GM23338 (cell line): ENCODE measurements at regions not wholly inside any gene's neighbourhood (a gene's known extent, or its start where the extent isn't known, plus 50 kb on each side); places are given as distances from the start of the nearest gene placed in this dataset.

Experiments
- ATAC-seq: fragments of 200-7000 bp; cut with Tn5 transposase; 3 replicates; pipeline ENCODE4 v1.9.1; 2020
- DNase-seq: peaks from one replicate; pipeline ENCODE4 v3.0.0-alpha.2; 2015; ENCODE audit warnings: low spot score
- H2AFZ ChIP-seq: fragments of 200-600 bp; sonication (generic); 2 replicates; pipeline ENCODE4 v1.8.0; 2016; ENCODE audit warnings: antibody characterized with exemption, mild to moderate bottlenecking, moderate library complexity
- H3F3A ChIP-seq: fragments of 200-600 bp; sonication (generic); replicated peaks from 2 replicates; pipeline ENCODE4 v1.8.0; 2017; ENCODE audit warnings: antibody characterized with exemption, mixed run types, low read depth
- H3K27ac ChIP-seq: fragments of 200-600 bp; sonication (generic); 2 replicates; pipeline ENCODE4 v1.6.1; 2016; ENCODE audit warnings: low read depth
- H3K27me3 ChIP-seq: fragments of 200-600 bp; sonication (generic); 2 replicates; pipeline ENCODE4 v1.8.0; 2016; ENCODE audit warnings: mild to moderate bottlenecking, mixed run types, moderate library complexity; ENCODE audit not compliant: insufficient read depth
- H3K36me3 ChIP-seq: fragments of 200-600 bp; sonication (generic); 2 replicates; pipeline ENCODE4 v1.8.0; 2016; ENCODE audit warnings: mild to moderate bottlenecking; ENCODE audit not compliant: insufficient read depth
- H3K4me1 ChIP-seq: fragments of 200-600 bp; sonication (generic); 2 replicates; pipeline ENCODE4 v1.8.0; 2016; ENCODE audit warnings: mild to moderate bottlenecking, moderate library complexity; ENCODE audit not compliant: insufficient read depth
- H3K4me2 ChIP-seq: fragments of 200-600 bp; sonication (generic); 2 replicates; pipeline ENCODE4 v1.7.1; 2017; ENCODE audit warnings: mixed run types
- H3K4me3 ChIP-seq: fragments of 200-600 bp; sonication (generic); 2 replicates; pipeline ENCODE4 v1.6.1; 2016; ENCODE audit warnings: mixed run types
- H3K79me2 ChIP-seq: fragments of 200-600 bp; sonication (generic); replicated peaks from 2 replicates; pipeline ENCODE4 v1.8.0; 2017; ENCODE audit warnings: mild to moderate bottlenecking; ENCODE audit not compliant: insufficient read depth
- H3K9me2 ChIP-seq: fragments of 200-600 bp; sonication (generic); 2 replicates; pipeline ENCODE4 v1.8.0; 2017; ENCODE audit not compliant: insufficient read depth
- H4K20me1 ChIP-seq: fragments of 200-600 bp; sonication (generic); replicated peaks from 2 replicates; pipeline ENCODE4 v1.8.0; 2017; ENCODE audit warnings: mild to moderate bottlenecking; ENCODE audit not compliant: insufficient read depth
- H3K27ac Mint-ChIP-seq: 2 replicates; pipeline ENCODE4 v1.8.0; 2020; ENCODE audit warnings: inconsistent platforms, mild to moderate bottlenecking, moderate library complexity, mixed read lengths
- H3K27me3 Mint-ChIP-seq: 3 replicates; pipeline ENCODE4 v1.8.0; 2022; ENCODE audit warnings: low read depth, mild to moderate bottlenecking, moderate library complexity, mixed read lengths, inconsistent platforms; ENCODE audit not compliant: insufficient read depth, poor library complexity
- H3K36me3 Mint-ChIP-seq: 3 replicates; pipeline ENCODE4 v1.8.0; 2021; ENCODE audit warnings: low read depth, mild to moderate bottlenecking, inconsistent platforms, moderate library complexity, mixed read lengths
- H3K4me1 Mint-ChIP-seq: 3 replicates; pipeline ENCODE4 v1.8.0; 2020; ENCODE audit warnings: mild to moderate bottlenecking, inconsistent platforms, mixed read lengths
- H3K4me3 Mint-ChIP-seq: 3 replicates; pipeline ENCODE4 v1.8.0; 2021; ENCODE audit warnings: moderate library complexity, mild to moderate bottlenecking, inconsistent platforms, mixed read lengths
- H3K9me3 Mint-ChIP-seq: 3 replicates; pipeline ENCODE4 v1.8.0; 2020; ENCODE audit warnings: moderate library complexity, mild to moderate bottlenecking, inconsistent platforms, mixed read lengths
- CREB1 ChIP-seq: fragments of 250-450 bp; sonication (Bioruptor Pico); IDR thresholded peaks from 2 replicates; pipeline ENCODE4 v1.5.0; 2020; ENCODE audit warnings: low read depth, mild to moderate bottlenecking, moderate library complexity
- EZH2 ChIP-seq: fragments of 200-600 bp; sonication (generic); IDR thresholded peaks from one replicate; pipeline ENCODE4 v1.8.0; 2017; ENCODE audit warnings: antibody characterized with exemption, mild to moderate bottlenecking, low read depth; ENCODE audit not compliant: unreplicated experiment
- EZH2phosphoT487 ChIP-seq: fragments of 200-600 bp; sonication (generic); IDR thresholded peaks from one replicate; pipeline ENCODE4 v1.8.1; 2018; ENCODE audit warnings: antibody characterized with exemption; ENCODE audit not compliant: unreplicated experiment
- JUNB ChIP-seq: IDR thresholded peaks from one replicate; pipeline ENCODE4 v1.6.1; 2016; ENCODE audit warnings: antibody characterized with exemption; ENCODE audit not compliant: unreplicated experiment
- NANOG ChIP-seq: IDR thresholded peaks from 2 replicates; pipeline ENCODE4 v1.6.1; 2016; ENCODE audit warnings: antibody characterized with exemption, borderline replicate concordance
- POLR2AphosphoS5 ChIP-seq: IDR thresholded peaks from 2 replicates; pipeline ENCODE4 v1.6.1; 2016; ENCODE audit warnings: antibody characterized with exemption, low read depth
- REST ChIP-seq: IDR thresholded peaks from one replicate; pipeline ENCODE4 v1.6.1; 2018; ENCODE audit warnings: antibody characterized with exemption; ENCODE audit not compliant: unreplicated experiment
- STAT1 ChIP-seq: IDR thresholded peaks from one replicate; pipeline ENCODE4 v1.6.1; 2016; ENCODE audit warnings: antibody characterized with exemption; ENCODE audit not compliant: unreplicated experiment
- ZNF114 ChIP-seq: fragments of 250-450 bp; sonication (Bioruptor Pico); IDR thresholded peaks from 2 replicates; pipeline ENCODE4 v1.5.0; 2020; ENCODE audit warnings: mild to moderate bottlenecking, moderate library complexity
- ZNF331 ChIP-seq: fragments of 250-450 bp; sonication (Bioruptor Pico); IDR thresholded peaks from 2 replicates; pipeline ENCODE4 v1.5.0; 2020; ENCODE audit warnings: low read depth, mild to moderate bottlenecking, moderate library complexity
- ZNF462 ChIP-seq: fragments of 250-450 bp; sonication (Bioruptor Pico); IDR thresholded peaks from 2 replicates; pipeline ENCODE4 v1.5.0; 2020; ENCODE audit warnings: mild to moderate bottlenecking, moderate library complexity
- TF ChIP-seq, protein P1 (sequence below): IDR thresholded peaks from 2 replicates; pipeline ENCODE4 v1.6.1; 2016; ENCODE audit warnings: antibody characterized with exemption
- TF ChIP-seq, protein P2 (sequence below), 2 experiments: fragments of 200-600 bp in 1 of 2; sonication (generic) in 1 of 2; conservative IDR thresholded peaks; 2 replicates each; pipeline versions ENCODE4 v1.5.1 to v1.6.1; 2016 to 2017; ENCODE audit warnings: antibody characterized with exemption in 2 of 2, low read depth in 2 of 2, mild to moderate bottlenecking in 2 of 2, moderate library complexity in 1 of 2

DNA sequence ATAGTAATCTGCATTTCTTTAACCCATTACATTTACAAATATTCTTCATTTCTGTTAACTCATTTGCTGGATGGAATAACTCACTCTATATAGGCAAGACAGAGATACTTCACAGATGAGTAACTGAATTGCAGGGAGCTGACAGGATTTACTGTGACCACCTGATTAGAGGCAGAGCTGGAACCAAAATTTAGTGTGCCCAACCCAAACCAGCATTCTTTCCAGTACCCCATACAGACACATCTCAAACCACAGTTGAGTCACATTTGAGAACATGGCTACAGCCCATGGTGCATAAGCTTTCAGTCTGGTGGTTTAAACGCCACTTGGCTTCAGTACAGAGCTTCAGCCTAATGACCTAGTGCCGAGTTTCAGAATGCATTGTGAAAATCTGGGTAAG, 138.4 kb upstream of the TENT5A start:
- Mint-ChIP-seq H3K4me3 (no peak overlapping the region), H3K4me1 (no peaks in the 10 kb centered on the region; the same call in 2 of the 3 replicates), H3K27me3 (no peaks in the 10 kb centered on the region), H3K9me3 (no peaks in the 10 kb centered on the region), H3K27ac (no peak overlapping the region), H3K36me3 (no peaks in the 10 kb centered on the region)
- Histone ChIP-seq H3K9me2 (no peaks in the 10 kb centered on the region), H3K27ac (no peak overlapping the region), H3K4me1 (0 out of 2 replicates have a peak, but pooled peaks cover 4% of the 10 kb centered on the region), H4K20me1 (no peaks in the 10 kb centered on the region), H3K4me2 (no peak overlapping the region), H3K4me3 (no peak overlapping the region), H3K79me2 (no peaks in the 10 kb centered on the region), H3K27me3 (no peaks in the 10 kb centered on the region), H3K36me3 (no peaks in the 10 kb centered on the region), H2AFZ (no peak overlapping the region), H3F3A (no peaks in the 10 kb centered on the region)
- no peak for DNase-seq
- TF ChIP-seq ZNF331 (CRISPR knock-in tag) (no peak), NANOG (no peak), ZNF114 (CRISPR knock-in tag) (no peak), CREB1 (CRISPR knock-in tag) (no peak), EZH2 (no peak), STAT1 (no peak), REST (no peak), POLR2AphosphoS5 (no peak), ZNF462 (CRISPR knock-in tag) (no peak), EZH2phosphoT487 (no peak), JUNB (no peak)
- TF ChIP-seq, protein P1, sequence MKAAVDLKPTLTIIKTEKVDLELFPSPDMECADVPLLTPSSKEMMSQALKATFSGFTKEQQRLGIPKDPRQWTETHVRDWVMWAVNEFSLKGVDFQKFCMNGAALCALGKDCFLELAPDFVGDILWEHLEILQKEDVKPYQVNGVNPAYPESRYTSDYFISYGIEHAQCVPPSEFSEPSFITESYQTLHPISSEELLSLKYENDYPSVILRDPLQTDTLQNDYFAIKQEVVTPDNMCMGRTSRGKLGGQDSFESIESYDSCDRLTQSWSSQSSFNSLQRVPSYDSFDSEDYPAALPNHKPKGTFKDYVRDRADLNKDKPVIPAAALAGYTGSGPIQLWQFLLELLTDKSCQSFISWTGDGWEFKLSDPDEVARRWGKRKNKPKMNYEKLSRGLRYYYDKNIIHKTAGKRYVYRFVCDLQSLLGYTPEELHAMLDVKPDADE, result no peak
- TF ChIP-seq, protein P2, sequence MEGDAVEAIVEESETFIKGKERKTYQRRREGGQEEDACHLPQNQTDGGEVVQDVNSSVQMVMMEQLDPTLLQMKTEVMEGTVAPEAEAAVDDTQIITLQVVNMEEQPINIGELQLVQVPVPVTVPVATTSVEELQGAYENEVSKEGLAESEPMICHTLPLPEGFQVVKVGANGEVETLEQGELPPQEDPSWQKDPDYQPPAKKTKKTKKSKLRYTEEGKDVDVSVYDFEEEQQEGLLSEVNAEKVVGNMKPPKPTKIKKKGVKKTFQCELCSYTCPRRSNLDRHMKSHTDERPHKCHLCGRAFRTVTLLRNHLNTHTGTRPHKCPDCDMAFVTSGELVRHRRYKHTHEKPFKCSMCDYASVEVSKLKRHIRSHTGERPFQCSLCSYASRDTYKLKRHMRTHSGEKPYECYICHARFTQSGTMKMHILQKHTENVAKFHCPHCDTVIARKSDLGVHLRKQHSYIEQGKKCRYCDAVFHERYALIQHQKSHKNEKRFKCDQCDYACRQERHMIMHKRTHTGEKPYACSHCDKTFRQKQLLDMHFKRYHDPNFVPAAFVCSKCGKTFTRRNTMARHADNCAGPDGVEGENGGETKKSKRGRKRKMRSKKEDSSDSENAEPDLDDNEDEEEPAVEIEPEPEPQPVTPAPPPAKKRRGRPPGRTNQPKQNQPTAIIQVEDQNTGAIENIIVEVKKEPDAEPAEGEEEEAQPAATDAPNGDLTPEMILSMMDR (conservative IDR thresholded peaks at IDR 0.05; ENCODE audit: low read depth in 2 of 2), result no peak
- no peak for ATAC-seq
